WI38 (cell line): ENCODE measurements at regions not wholly inside any gene's neighbourhood (a gene's known extent, or its start where the extent isn't known, plus 50 kb on each side); places are given as distances from the start of the nearest gene placed in this dataset.

Source experiments
- H3K4me3 ChIP-seq: 2 replicates; pipeline ENCODE4 v1.5.1; 2011; ENCODE audit warnings: low read depth, mild to moderate bottlenecking, control low read depth, low read length
- TF ChIP-seq, protein P1 (sequence below): IDR thresholded peaks from 2 replicates; pipeline ENCODE4 v1.5.1; 2012; ENCODE audit warnings: low read depth, mild to moderate bottlenecking, control low read depth, low read length

GRCh38 chr5:77550406-77550805, 58.3 kb upstream of the WDR41 start:
- H3K4me3 ChIP-seq = no peak overlapping the region
- TF ChIP-seq, protein P1, sequence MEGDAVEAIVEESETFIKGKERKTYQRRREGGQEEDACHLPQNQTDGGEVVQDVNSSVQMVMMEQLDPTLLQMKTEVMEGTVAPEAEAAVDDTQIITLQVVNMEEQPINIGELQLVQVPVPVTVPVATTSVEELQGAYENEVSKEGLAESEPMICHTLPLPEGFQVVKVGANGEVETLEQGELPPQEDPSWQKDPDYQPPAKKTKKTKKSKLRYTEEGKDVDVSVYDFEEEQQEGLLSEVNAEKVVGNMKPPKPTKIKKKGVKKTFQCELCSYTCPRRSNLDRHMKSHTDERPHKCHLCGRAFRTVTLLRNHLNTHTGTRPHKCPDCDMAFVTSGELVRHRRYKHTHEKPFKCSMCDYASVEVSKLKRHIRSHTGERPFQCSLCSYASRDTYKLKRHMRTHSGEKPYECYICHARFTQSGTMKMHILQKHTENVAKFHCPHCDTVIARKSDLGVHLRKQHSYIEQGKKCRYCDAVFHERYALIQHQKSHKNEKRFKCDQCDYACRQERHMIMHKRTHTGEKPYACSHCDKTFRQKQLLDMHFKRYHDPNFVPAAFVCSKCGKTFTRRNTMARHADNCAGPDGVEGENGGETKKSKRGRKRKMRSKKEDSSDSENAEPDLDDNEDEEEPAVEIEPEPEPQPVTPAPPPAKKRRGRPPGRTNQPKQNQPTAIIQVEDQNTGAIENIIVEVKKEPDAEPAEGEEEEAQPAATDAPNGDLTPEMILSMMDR = no peak

DNA sequence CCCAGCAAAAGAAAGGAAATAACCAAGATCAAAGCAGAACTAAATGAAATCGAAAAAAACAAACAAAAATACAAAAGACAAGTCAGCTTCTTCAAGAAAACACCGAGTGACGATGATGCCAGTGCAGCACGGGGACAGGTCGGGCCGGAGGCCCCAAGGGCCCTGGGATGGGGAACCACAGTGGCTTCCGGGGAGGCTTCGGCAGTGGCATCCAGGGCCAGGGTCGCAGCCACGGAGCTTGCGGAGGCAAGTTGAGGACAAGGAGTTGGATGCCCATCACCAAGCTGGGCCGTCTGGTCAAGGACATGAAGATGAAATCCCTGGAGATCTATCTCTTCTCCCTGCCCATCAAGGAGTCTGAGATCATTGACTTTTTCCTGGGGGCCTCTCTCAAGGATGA, 53.2 kb upstream of the WDR41 start:
- TF ChIP-seq, protein P1 = no peak
- H3K4me3 ChIP-seq = no peak overlapping the region
